Uterus (tissue), 2 donors: ENCODE measurements at regions not wholly inside any gene's neighbourhood (a gene's known extent, or its start where the extent isn't known, plus 50 kb on each side); places are given as distances from the start of the nearest gene placed in this dataset.

ENCODE experiments used
- CTCF ChIP-seq, 4 experiments: fragments of 200-600 bp in 2 of 4; fragments of 450-650 bp in 2 of 4; sonication (generic) in 2 of 4; IDR thresholded peaks; one replicate each; pipeline ENCODE4 v1.5.1; 2016 to 2019; ENCODE audit warnings: antibody characterized with exemption in 4 of 4, mild to moderate bottlenecking in 2 of 4, moderate library complexity in 1 of 4
- POLR2A ChIP-seq, 2 donors: fragments of 450-650 bp; IDR thresholded peaks; one replicate each; pipeline ENCODE4 v1.6.1; 2016; ENCODE audit warnings: antibody characterized with exemption in 2 of 2, mild to moderate bottlenecking in 1 of 2, moderate library complexity in 1 of 2

GRCh38 chr3:127039719-127040118, 56.8 kb downstream of the PLXNA1 start:
- TF ChIP-seq CTCF (IDR thresholded peaks at IDR 0.05) (no peak), POLR2A (IDR thresholded peaks at IDR 0.05) (no peak)
